ENCODE measurements at regions not wholly inside any gene's neighbourhood (a gene's known extent, or its start where the extent isn't known, plus 50 kb on each side); places are given as distances from the start of the nearest gene placed in this dataset.

- TF ChIP-seq CTCF (IDR thresholded peaks at IDR 0.05) (no peak), POLR2A (IDR thresholded peaks at IDR 0.05) (no peak), EP300 (IDR thresholded peaks at IDR 0.05) (no peak)
Measured at GRCh38 chr14:71583194-71583593, 349.0 kb upstream of the RGS6 start.
